Osteoblast (primary cell): ENCODE measurements at regions not wholly inside any gene's neighbourhood (a gene's known extent, or its start where the extent isn't known, plus 50 kb on each side); places are given as distances from the start of the nearest gene placed in this dataset.
A peak's percentile ranks its signal among the peaks of the same experiment; 100 is the strongest.

Experiments used
- DNase-seq: peaks from one replicate; pipeline ENCODE4 v3.0.0; 2011; ENCODE audit warnings: low spot score, mixed read lengths; ENCODE audit not compliant: insufficient read length; ENCODE audit errors: missing footprints
- H2AFZ ChIP-seq: 2 replicates; pipeline ENCODE4 v1.6.0; 2011; ENCODE audit warnings: mild to moderate bottlenecking, low read length
- H3K27ac ChIP-seq: 2 replicates; pipeline ENCODE4 v1.5.1; 2011; ENCODE audit warnings: mild to moderate bottlenecking, low read depth, low read length, moderate library complexity
- H3K27me3 ChIP-seq: 2 replicates; pipeline ENCODE4 v1.6.0; 2012; ENCODE audit warnings: mild to moderate bottlenecking, control low read depth, inconsistent platforms, low read length, moderate library complexity; ENCODE audit not compliant: insufficient read depth
- H3K36me3 ChIP-seq: 2 replicates; pipeline ENCODE4 v1.5.1; 2011; ENCODE audit warnings: mild to moderate bottlenecking, low read length, control low read depth, moderate library complexity; ENCODE audit not compliant: insufficient read depth
- H3K4me1 ChIP-seq: 2 replicates; pipeline ENCODE4 v1.5.1; 2011; ENCODE audit warnings: mild to moderate bottlenecking, low read length, control low read depth, moderate library complexity; ENCODE audit not compliant: insufficient read depth
- H3K4me2 ChIP-seq: 2 replicates; pipeline ENCODE4 v1.6.0; 2011; ENCODE audit warnings: mild to moderate bottlenecking, low read length; ENCODE audit not compliant: insufficient read depth
- H3K4me3 ChIP-seq: fragments of 200-600 bp; sonication (generic); 3 replicates; pipeline ENCODE4 v1.5.1; 2012; ENCODE audit warnings: mild to moderate bottlenecking, low read length, inconsistent platforms; ENCODE audit not compliant: insufficient read depth
- H3K79me2 ChIP-seq: 2 replicates; pipeline ENCODE4 v1.6.0; 2012; ENCODE audit warnings: mild to moderate bottlenecking, low read length, control low read depth, inconsistent platforms; ENCODE audit not compliant: insufficient read depth
- H3K9me3 ChIP-seq: 2 replicates; pipeline ENCODE4 v1.5.1; 2011; ENCODE audit warnings: low read depth, low read length, control low read depth
- H4K20me1 ChIP-seq: 2 replicates; pipeline ENCODE4 v1.6.0; 2012; ENCODE audit warnings: mild to moderate bottlenecking, low read length, control low read depth; ENCODE audit not compliant: insufficient read depth
- TF ChIP-seq, protein P1 (sequence below): IDR thresholded peaks from 2 replicates; pipeline ENCODE4 v1.5.1; 2011; ENCODE audit warnings: mild to moderate bottlenecking, low read depth, low read length, moderate library complexity; ENCODE audit errors: extremely low read depth

DNA sequence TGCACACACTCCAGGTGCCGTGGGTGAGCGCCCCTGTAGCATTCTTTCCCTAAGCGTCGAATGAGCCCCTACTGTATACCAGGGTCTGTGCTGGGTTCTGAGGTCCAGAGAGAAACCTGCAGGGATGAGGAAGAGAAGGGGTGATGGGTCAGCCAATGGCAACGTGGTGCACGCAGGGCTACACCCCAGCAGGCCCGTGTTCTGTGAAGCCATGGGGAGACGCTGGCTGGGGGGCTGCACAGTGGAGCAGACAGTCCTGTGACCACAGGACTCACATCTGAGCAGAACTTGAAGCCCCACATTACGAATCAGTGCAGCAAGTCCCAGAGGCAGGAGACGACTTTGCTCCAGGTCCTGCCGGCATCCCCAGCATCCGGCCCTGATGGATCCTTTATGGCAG, 1481.4 kb downstream of the BRD1 start:
- no peak overlapping the region for H2AFZ ChIP-seq
- H4K20me1 ChIP-seq: no peaks in the 10 kb centered on the region
- no peak overlapping the region for H3K4me3 ChIP-seq
- peak; percentile 14 for DNase-seq
- TF ChIP-seq, protein P1, sequence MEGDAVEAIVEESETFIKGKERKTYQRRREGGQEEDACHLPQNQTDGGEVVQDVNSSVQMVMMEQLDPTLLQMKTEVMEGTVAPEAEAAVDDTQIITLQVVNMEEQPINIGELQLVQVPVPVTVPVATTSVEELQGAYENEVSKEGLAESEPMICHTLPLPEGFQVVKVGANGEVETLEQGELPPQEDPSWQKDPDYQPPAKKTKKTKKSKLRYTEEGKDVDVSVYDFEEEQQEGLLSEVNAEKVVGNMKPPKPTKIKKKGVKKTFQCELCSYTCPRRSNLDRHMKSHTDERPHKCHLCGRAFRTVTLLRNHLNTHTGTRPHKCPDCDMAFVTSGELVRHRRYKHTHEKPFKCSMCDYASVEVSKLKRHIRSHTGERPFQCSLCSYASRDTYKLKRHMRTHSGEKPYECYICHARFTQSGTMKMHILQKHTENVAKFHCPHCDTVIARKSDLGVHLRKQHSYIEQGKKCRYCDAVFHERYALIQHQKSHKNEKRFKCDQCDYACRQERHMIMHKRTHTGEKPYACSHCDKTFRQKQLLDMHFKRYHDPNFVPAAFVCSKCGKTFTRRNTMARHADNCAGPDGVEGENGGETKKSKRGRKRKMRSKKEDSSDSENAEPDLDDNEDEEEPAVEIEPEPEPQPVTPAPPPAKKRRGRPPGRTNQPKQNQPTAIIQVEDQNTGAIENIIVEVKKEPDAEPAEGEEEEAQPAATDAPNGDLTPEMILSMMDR: no peak
- H3K27ac ChIP-seq: no peak overlapping the region
- no peaks in the 10 kb centered on the region for H3K9me3 ChIP-seq
- H3K27me3 ChIP-seq: no peaks in the 10 kb centered on the region
- no peaks in the 10 kb centered on the region for H3K4me1 ChIP-seq
- H3K79me2 ChIP-seq: no peaks in the 10 kb centered on the region
- no peak overlapping the region for H3K4me2 ChIP-seq
- H3K36me3 ChIP-seq: no peaks in the 10 kb centered on the region

DNA sequence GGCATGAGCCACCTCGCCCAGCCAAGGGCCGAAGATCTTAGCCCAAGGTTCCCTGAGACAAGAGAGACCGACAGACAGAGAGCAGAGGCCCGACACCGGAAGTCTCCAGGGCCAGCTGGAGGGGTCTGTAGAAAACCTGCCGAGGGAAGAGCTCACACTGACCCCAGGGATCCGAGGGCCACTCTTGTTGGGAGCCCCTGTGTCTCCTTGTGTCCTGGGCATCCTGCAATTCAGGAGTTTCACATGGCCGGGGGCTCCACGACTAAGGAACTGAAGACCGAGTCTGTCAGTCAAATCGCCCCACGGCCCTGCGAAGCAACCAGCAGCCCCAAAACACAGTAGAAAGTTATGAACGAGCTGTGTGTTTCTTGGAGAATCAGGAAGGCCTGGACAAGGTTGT, 1482.0 kb downstream of the BRD1 start:
- Histone ChIP-seq H3K27ac (no peak overlapping the region), H3K4me2 (no peak overlapping the region), H4K20me1 (no peaks in the 10 kb centered on the region), H3K36me3 (no peaks in the 10 kb centered on the region), H3K4me3 (no peak overlapping the region), H3K4me1 (no peaks in the 10 kb centered on the region), H3K79me2 (no peaks in the 10 kb centered on the region), H3K9me3 (no peaks in the 10 kb centered on the region), H2AFZ (no peak overlapping the region), H3K27me3 (no peaks in the 10 kb centered on the region)
- TF ChIP-seq, protein P1: no peak
- peak; percentile 38 for DNase-seq

DNA sequence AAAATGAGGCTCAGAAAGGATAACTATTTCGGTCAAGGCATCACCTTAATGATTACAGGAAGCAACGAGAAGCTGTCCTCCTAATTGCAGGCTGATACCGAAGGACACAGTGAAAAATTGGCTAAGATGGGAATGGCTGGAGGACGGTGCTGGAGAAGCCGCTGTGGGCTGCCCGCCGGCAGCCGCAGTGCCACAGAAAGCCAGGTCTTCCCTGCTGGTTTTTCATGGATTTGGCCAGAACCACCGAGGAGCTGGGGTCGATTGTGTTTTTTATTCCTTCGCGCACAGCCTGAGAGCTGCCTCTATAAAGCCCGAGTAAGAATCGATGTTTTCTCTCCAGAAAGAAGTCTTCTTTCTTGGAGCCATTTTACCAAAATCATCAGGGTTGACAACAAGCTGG, 1484.2 kb downstream of the BRD1 start:
- Histone ChIP-seq H3K27ac (no peak overlapping the region), H3K4me2 (no peak overlapping the region), H3K9me3 (no peaks in the 10 kb centered on the region), H3K27me3 (no peaks in the 10 kb centered on the region), H3K4me3 (no peak overlapping the region), H2AFZ (no peak overlapping the region), H4K20me1 (no peaks in the 10 kb centered on the region), H3K79me2 (no peaks in the 10 kb centered on the region), H3K4me1 (no peaks in the 10 kb centered on the region), H3K36me3 (no peaks in the 10 kb centered on the region)
- TF ChIP-seq, protein P1: no peak
- DNase-seq: peak; percentile 63

DNA sequence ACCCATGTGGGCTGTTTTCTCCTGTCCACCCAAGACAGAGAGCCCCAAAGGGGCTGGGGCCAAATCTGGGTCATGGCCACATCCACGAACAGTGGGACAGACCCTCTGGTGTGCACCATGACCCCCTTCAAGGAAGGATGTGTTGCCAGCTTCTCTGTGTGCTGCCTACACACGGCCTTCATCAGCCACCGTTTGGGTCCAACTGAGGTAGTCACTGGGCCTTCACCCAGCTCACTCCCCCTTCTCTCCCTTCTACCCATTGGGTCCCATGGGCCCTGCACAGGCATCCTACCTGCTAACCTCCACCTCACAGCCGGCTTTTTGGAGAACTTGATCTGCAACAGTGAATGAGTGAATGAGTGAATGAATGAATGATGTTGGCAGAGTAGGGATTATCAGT, 1484.9 kb downstream of the BRD1 start:
- H3K79me2 ChIP-seq: no peaks in the 10 kb centered on the region
- no peak overlapping the region for H3K27ac ChIP-seq
- no peaks in the 10 kb centered on the region for H3K27me3 ChIP-seq
- no peaks in the 10 kb centered on the region for H4K20me1 ChIP-seq
- no peaks in the 10 kb centered on the region for H3K9me3 ChIP-seq
- no peak overlapping the region for H2AFZ ChIP-seq
- H3K36me3 ChIP-seq: no peaks in the 10 kb centered on the region
- DNase-seq: no peak
- H3K4me1 ChIP-seq: no peaks in the 10 kb centered on the region
- TF ChIP-seq, protein P1: no peak
- H3K4me2 ChIP-seq: no peak overlapping the region
- no peak overlapping the region for H3K4me3 ChIP-seq
